ENCODE measurements at regions not wholly inside any gene's neighbourhood (a gene's known extent, or its start where the extent isn't known, plus 50 kb on each side); places are given as distances from the start of the nearest gene placed in this dataset.
"Not testable (repeated sequence)": the region's sequence is repeated elsewhere in the genome, so short reads cannot be mapped to it uniquely, and the experiment has no call there.

DNA sequence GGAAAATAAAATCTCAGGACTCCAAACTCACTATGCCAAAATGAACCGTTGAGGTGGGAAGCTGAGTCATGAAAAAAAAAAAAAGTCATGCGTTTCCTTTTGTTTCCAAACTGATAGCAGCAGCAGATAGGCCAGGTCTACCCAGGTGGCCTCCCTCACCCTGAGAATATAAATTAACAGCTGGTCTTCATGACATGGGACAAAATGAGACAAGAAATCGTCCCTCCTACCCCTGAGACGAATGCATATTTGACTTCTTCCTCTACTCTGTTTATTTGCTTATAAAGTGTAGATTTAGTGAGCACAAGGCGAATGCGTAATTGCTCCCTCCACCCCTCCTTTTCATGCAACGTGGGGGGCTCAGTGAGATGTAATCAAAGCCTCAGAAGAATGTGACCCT lies 204.3 kb downstream of the TMEM121 start:
- not testable (repeated sequence) for TF ChIP-seq JUN (IDR thresholded peaks at IDR 0.05; ENCODE audit: low read depth, low read length); CTCF (IDR thresholded peaks at IDR 0.05; ENCODE audit: control extremely low read depth in 1 of 3, insufficient read depth in 1 of 3, low read depth in 1 of 3, low read length in 3 of 3); POU5F1 (IDR thresholded peaks at IDR 0.05; ENCODE audit: low read depth, low read length); RXRA (IDR thresholded peaks at IDR 0.05; ENCODE audit: insufficient read depth, low read depth, low read length); EP300 (IDR thresholded peaks at IDR 0.05; ENCODE audit: borderline replicate concordance in 1 of 2, low read depth in 2 of 2, low read length in 2 of 2); TCF12 (IDR thresholded peaks at IDR 0.05; ENCODE audit: low read depth, low read length); NRF1 (IDR thresholded peaks at IDR 0.05; ENCODE audit: low read depth, low read length); POLR2A (IDR thresholded peaks at IDR 0.05; ENCODE audit: control extremely low read depth in 1 of 2, low read depth in 2 of 2, low read length in 2 of 2); RFX5 (IDR thresholded peaks at IDR 0.05; ENCODE audit: borderline replicate concordance, low read depth, low read length); CBX8 (IDR thresholded peaks at IDR 0.05; ENCODE audit: borderline replicate concordance, low read depth, low read length); EZH2 (IDR thresholded peaks at IDR 0.05; ENCODE audit: low read depth, low read length, severe bottlenecking); TBP (IDR thresholded peaks at IDR 0.05; ENCODE audit: low read depth, low read length); SUZ12 (IDR thresholded peaks at IDR 0.05; ENCODE audit: low read length); CHD1 (IDR thresholded peaks at IDR 0.05; ENCODE audit: low read depth, low read length)

All from H1 (cell line).